NCI-H1105 (cell line): ENCODE measurements at regions not wholly inside any gene's neighbourhood (a gene's known extent, or its start where the extent isn't known, plus 50 kb on each side); places are given as distances from the start of the nearest gene placed in this dataset.

Source experiments
- DNase-seq: peaks from one replicate; lab custom pipeline; 2025; lab: John Stamatoyannopoulos, UW

DNA sequence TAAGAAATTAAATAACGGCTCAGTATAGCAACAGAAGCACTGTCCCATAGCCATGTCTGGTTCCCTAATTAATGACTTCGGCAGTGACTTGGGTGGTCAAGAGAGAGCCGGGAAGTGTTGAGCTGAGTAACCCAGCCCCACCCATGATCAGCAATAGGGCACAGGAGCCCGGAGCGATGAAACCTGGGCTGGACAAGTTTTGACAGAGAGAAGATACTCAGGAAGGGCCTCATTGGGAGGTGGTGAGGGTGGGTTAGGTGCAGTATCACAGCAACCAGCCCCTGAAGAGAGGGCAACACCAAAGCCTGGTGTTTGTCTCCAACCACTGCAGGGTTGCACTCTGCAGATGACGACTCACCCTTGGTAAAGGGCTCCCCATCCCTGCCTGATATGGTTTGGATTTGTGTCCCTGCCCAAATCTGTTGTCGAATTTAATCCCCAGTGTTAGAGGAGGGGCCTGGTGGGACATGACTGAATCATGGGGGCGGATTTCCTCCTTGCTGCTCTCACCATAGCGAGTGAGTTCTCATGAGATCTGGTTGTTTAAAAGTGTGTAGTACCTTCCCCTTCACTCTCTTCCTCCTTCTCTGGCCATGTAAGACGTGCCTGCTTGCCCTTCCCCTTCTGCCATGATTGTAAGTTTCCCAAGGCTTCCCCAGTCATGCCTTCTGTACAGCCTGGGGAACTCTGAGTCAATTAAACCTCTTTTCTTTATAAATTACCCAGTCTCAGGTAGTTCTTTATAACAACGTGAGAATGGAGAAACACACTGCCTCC, 124.9 kb upstream of the MED13L start:
- DNase-seq: no peak

DNA sequence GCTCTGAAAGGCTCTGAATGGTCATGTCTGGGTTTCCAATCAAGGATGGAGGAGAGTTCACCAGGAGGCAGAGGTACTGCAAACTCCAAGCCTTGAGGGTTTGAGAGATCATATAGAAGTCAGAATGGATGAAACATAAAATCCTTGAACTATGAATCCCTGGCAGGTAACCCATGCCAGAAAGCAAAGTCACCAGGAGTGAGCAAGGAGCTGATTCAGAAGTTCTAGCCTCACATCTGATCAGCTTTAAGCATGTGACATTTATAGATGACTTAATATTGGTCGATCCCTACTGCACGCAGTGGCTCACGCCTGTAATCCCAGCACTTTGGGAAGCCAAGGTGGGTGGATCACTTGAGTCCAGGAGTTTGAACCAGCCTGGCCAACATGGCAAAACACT, 126.1 kb upstream of the MED13L start:
- DNase-seq: no peak

DNA sequence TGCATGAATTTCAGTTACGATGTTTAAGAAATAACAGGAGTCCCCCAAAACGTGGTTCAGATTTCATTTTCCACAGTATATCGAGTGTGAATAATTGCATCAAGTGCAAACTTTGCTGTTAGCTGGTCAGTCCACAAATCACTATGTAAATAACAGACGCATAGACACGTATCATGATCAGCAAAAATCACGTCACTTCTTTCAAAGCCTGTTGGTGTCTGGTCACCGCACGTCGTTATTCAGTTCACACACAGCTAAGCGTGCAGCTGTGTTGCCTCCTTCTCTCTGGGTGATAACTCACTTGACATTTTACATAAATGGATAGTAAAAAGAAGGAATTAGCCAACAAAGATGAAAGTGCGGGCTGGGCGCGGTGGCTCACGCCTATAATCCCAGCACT, 126.8 kb upstream of the MED13L start:
- DNase-seq: no peak

- DNase-seq: no peak
Observed at GRCh38 chr12:116404913-116405611, 127.6 kb upstream of the MED13L start.

DNA sequence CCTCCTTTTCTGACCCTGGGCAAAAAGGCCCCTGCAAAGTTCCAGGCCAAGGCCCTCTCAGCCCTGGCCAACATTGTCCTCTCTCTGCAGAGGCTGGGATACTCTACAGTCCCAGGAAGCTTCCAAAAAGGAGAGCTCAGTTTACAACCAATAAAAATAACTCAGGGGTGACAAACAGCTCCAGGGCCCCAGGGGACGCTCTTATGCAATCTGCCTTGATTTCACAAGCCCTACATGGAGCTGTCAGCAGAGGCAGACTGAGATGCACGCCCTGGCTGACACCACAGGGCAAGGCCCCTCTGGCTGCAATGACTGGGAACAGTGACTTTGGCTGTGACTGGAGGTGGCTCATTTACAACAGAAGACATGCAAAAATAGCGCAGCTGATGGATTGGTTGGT, 129.0 kb upstream of the MED13L start:
- no peak for DNase-seq

DNA sequence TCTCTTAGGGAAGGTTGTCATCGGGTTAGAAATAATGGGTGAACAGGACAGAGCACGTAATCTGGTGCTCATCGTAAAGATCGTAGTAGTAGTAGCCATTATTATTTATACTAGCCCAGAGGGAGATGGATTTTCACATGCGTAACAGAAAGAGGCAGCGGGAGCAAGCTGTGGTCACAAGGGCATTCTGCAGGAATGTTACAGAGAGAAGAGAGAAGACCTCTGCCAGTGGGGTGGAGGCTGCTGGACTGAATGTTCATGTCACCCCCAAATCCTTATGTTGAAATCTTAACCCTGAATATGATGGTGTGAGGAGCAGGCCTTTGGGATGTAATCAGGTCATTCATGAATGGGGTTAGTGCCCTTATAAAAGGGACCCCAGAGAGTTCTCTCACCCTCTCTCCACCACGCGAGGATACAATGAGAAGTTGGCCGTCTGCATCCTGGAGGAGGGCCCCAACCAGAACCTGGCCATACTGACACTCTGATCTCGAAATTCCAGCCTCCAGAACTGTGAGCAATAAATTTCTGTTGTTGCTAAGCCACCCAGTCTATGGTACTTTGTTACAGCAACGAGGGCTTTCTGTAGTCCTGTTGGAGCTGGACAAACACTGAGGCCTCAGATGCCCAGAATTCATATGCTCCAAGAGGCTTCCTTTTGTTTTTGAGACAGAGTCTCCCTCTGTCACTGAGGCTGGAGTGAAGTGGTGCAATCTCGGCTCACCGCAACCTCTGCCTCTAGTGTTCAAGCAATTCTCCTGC, 131.2 kb upstream of the MED13L start:
- DNase-seq: no peak

DNA sequence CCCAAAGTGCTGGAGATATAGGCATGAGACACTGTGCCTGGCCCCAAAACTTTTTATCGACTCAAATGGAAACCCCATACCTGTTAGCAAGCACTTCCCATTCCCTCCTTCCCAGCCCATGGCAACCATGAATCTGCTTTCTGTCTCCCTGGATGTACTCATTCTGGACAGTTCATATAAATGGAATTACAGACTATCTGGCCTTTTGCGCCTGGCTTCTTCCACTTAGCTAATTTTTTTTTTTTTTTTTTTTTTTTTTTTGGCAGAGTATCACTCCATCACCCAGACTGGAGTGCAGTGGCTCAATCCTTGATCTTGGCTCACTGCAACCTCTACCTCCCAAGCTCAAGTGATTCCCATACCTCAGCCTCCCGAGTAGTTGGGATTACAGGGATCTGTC, 134.5 kb upstream of the MED13L start:
- no peak for DNase-seq

DNA sequence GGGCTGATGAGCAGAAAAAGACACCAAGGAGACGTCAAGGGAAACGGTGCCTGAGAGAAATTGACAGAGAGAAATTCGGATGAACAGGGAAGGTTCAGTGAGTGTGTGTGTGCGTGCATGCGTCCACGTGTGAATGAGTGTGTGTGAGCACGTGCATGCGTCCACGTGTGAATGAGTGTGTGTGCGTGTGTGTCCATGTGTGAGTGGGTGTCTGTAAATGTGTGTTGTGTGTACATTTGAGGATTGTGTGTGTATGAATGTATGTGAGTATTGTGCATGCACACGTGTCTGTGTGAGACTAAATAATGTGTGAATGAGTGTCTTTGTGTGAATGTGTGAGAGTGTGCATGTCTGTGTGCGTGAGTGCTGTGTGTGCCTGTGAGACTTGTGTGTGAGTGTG, 137.4 kb upstream of the MED13L start:
- no peak for DNase-seq

DNA sequence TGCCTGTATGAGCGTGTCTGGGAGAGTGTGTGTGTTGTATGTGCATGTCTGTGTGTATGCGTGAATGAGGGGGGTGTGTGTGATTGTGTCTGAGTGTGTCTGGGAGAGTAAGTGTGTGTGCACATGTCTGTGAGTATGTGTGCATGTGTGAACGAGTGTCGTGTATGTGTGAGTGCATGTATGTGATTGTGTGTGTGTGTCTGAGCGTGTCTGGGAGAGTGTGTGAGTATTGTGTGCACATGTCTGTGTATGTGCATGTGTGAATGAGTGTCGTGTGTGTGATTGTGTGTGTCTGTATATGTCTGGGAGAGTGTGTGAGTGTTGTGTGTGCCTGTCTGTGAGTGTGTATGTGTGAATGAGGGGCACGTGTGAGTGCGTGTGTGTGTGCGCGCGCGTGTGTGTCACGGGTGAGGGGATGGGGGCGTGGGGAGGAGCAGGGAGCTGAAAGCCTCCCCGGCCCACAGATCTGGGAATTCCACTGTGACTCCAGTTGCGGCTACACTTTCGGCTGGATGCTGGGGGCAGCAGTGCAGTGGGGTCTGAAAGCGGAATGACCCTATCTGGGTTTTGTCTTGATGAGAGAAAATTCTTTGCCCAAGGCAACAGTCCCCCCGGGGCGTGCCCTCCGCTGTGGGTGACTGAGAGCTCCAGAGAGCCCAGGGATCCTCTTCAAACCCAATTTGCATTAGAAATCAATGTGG, 138.1 kb upstream of the MED13L start:
- DNase-seq: no peak

DNA sequence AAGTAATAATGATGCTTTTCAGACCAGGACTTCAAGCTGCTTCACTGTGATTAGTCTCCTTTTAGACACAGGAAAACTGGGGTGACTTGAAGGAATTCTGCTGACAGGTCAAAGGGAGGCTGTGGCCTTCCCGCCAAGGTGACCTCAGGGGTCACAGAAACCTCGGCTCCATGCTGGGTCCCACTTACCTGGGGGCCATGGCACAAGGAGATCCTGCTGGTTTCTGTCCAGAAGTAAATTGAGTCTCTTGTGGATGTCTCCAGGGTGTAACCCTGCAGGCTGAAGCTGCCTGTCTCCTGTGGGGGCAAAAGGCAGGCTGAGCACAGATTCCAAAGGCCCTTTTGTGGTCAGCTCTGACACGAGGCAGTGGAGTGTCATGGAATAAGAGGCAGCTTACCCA, 138.7 kb upstream of the MED13L start:
- DNase-seq: no peak

DNA sequence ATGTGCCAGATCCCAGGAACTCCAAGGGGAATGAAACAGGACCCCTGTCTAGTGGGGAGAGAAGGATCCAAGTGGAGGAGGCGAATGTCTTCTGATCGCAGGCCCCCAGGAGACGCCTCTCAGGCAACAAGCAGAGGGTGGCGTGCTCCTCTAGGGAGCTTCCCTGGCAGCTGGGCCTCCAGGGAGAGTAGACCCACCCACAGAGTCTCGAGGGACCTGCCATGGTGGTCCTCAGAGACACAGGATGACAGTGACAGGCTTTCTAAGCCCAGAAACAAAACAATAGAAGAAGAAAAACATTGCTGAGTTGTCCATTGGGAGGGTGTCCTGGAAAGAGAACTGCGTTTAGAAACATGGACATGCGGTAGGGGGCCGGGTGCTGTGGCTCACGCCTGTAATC, 140.6 kb upstream of the MAP1LC3B2 start:
- no peak for DNase-seq

DNA sequence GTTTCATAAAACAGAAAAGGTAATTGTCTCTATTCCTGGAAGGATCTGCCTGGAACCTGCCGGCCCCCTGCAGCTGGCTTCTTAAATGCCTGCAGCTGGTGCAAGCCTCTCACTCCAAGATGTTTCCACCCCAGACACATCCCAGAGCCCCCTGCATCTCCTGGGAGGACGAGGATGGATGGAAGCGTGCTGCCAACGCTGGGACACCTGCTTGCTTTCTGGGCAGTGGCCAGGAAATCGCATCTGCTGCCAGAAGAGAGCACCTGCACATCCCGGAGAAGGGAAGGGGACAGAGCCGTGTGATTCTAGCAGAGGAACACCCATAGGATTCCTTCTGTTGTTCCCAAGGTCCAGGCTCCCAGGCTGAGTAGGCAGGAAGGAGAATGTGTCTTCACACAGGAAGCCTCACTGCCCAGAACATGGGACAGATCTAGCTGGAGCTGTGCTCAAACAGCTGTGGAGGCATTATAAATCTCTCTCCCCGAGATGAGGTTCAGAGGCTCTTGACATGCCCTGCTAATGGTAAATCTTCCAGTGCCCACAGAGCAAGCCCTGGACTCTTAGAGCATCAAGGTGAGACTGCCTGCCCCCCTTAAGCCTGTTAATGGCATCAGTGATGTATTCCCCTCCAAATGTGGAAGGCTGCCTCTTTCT, 138.8 kb upstream of the MAP1LC3B2 start:
- DNase-seq: peak; percentile 91

DNA sequence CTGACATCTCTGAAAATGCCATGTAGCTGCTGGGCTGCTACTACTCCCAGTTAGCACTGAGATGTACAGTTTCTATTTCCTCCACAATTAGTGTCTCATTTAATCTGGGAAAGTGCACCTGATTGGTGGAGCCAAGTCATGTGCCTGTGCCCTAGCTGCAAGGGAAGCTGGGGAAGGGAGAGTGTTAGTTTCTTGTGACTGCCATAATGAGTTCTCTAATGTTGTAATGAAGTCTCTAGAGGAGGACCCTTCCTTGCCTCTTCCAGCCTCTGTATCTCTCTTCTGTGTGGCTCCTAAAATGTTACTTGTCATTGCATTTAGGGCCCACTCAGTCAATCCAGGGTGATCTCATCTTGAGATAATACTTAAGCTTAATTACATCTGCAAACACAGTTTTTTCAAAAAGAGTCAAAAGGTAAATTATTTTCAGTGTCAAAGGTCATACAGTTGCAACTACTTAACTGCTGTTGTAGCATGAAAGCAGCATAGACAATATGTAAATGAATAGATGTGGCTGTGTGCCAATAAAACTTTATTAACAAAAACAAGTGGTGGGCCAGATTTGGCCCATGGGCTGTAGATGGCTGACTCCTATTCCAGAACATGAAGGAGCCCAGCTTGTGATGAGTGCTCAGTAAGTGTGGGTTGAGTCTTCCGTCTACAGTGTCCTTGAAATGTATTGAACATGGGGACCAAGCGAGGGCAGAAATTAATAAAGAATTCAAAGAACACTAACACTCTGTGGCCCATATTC, 137.2 kb upstream of the MAP1LC3B2 start:
- DNase-seq: no peak

DNA sequence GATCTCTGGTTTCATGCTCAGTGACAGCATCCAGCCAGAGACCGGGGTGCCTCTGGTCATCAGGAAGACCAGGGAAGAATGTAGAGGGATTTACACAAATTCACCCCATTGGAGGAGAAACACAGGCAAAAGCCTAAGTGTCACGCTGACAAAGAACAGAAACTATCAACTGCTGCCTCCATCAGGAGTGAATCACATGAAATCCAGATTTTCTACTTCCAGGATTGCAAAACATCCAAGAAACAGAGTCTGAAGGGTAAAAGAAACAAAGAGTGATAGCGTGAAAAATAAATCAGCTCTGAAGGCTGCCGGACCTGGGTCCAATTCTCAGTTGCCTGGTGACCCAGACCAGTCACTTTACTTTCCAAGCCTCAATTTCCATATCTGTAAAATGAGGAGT, 136.1 kb upstream of the MAP1LC3B2 start:
- no peak for DNase-seq

DNA sequence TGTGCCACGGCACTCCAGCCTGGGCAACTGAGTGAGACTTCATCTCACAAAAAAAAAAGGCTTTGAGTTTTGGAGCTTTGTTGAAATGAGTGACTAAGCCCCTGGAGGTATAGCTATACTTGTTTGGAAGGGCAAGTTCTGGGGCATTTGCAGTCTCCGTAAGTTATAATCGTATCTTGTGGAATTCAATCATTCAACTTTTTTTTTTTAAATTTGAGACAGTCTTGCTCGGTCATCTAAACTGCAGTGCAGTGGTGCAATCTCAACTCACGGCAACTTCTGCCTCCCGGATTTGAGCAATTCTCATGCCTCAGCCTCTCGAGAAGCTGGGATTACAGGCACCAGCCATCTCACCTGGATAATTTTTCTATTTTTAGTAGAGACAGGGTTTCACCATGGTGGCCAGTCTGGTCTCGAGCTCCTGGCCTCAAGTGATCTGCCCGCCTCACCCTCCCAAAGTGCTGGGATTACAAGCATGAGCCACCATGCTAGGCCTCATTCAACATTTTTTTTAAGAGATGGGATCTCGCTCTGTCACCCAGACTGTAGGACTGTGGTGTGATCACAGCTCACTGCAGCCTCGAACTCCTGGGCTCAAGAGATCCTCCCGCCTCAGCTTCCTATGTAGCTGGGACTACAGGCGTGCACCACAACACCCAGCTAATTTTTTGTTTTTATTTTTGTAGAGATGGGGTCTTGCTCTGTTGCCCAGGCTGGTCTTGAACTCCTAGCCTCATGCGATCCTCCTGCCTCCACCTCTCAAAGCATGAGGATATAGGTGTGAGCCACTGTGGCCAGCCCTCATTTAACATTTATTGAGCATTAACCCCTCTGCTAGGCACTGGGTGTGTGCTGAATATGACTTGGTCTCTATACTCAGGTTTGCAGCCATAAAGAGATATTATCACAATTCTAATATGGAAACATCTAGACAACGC, 133.7 kb upstream of the MAP1LC3B2 start:
- no peak for DNase-seq

GRCh38 chr12:116426391-116427136, 132.6 kb upstream of the MAP1LC3B2 start:
- no peak for DNase-seq

- no peak for DNase-seq
Observed at GRCh38 chr12:116427200-116427930, 131.8 kb upstream of the MAP1LC3B2 start.

GRCh38 chr12:116429826-116430360, 129.3 kb upstream of the MAP1LC3B2 start:
- no peak for DNase-seq
